PC-9 (cell line): ENCODE measurements at regions not wholly inside any gene's neighbourhood (a gene's known extent, or its start where the extent isn't known, plus 50 kb on each side); places are given as distances from the start of the nearest gene placed in this dataset.
"Not testable (repeated sequence)": the region's sequence is repeated elsewhere in the genome, so short reads cannot be mapped to it uniquely, and the experiment has no call there.

Source experiments
- CTCF ChIP-seq: fragments of 200-600 bp; sonication (generic); conservative IDR thresholded peaks from 2 replicates; pipeline ENCODE4 v1.6.1; 2017; ENCODE audit warnings: mixed run types, antibody characterized with exemption, mild to moderate bottlenecking, moderate library complexity
- EZH2 ChIP-seq: fragments of 200-600 bp; sonication (generic); IDR thresholded peaks from 2 replicates; pipeline ENCODE4 v1.8.0; 2017; ENCODE audit warnings: antibody characterized with exemption, low read depth

GRCh38 chr11:67779189-67779875, 104.9 kb upstream of the ALDH3B2 start:
- not testable (repeated sequence) for TF ChIP-seq CTCF, EZH2
